ENCODE measurements at regions not wholly inside any gene's neighbourhood (a gene's known extent, or its start where the extent isn't known, plus 50 kb on each side); places are given as distances from the start of the nearest gene placed in this dataset.

GRCh38 chr6:65798280-65799014 is 91.4 kb upstream of the EYS start:
- Mint-ChIP-seq H3K36me3 (ENCODE audit: low read depth) (no peaks in the 10 kb centered on the region), H3K27me3 (ENCODE audit: low read depth) (no peaks in the 10 kb centered on the region), H3K4me1 (ENCODE audit: low read depth) (no peaks in the 10 kb centered on the region), H3K4me3 (ENCODE audit: unreplicated experiment) (no peak overlapping the region), H3K9me3 (ENCODE audit: low read depth) (no peaks in the 10 kb centered on the region), H3K27ac (ENCODE audit: unreplicated experiment) (no peak overlapping the region)
- DNase-seq (ENCODE audit: low spot score), result no peak
- TF ChIP-seq CTCF (IDR thresholded peaks at IDR 0.05), result no peak

GRCh38 chr6:65790666-65791065 is 83.6 kb upstream of the EYS start:
- Mint-ChIP-seq H3K36me3 (ENCODE audit: low read depth) (no peaks in the 10 kb centered on the region), H3K9me3 (ENCODE audit: low read depth) (peaks cover 6% of the 10 kb centered on the region), H3K4me3 (ENCODE audit: unreplicated experiment) (no peak overlapping the region), H3K27ac (ENCODE audit: unreplicated experiment) (no peak overlapping the region), H3K4me1 (ENCODE audit: low read depth) (no peaks in the 10 kb centered on the region), H3K27me3 (ENCODE audit: low read depth) (no peaks in the 10 kb centered on the region)
- DNase-seq (ENCODE audit: low spot score), result no peak
- TF ChIP-seq CTCF (IDR thresholded peaks at IDR 0.05), result no peak

GRCh38 chr6:65787787-65788186 is 80.8 kb upstream of the EYS start:
- peak; percentile 83 for DNase-seq (ENCODE audit: low spot score)
- H3K4me1 Mint-ChIP-seq (ENCODE audit: low read depth), result no peaks in the 10 kb centered on the region

GRCh38 chr6:65786815-65787214 is 79.8 kb upstream of the EYS start:
- DNase-seq (ENCODE audit: low spot score), result peak; percentile 56
- no peak for TF ChIP-seq CTCF (IDR thresholded peaks at IDR 0.05)
- H3K27me3 Mint-ChIP-seq (ENCODE audit: low read depth), result no peaks in the 10 kb centered on the region
- H3K27ac Mint-ChIP-seq (ENCODE audit: unreplicated experiment), result no peak overlapping the region
- H3K4me3 Mint-ChIP-seq (ENCODE audit: unreplicated experiment), result no peak overlapping the region
- H3K4me1 Mint-ChIP-seq (ENCODE audit: low read depth), result no peaks in the 10 kb centered on the region
- H3K36me3 Mint-ChIP-seq (ENCODE audit: low read depth), result no peaks in the 10 kb centered on the region
- peaks cover 6% of the 10 kb centered on the region for H3K9me3 Mint-ChIP-seq (ENCODE audit: low read depth)

More at GRCh38 chr6:65787787-65788186, 80.8 kb upstream of the EYS start:
- H3K27me3 Mint-ChIP-seq (ENCODE audit: low read depth), result no peaks in the 10 kb centered on the region
- TF ChIP-seq CTCF (IDR thresholded peaks at IDR 0.05), result no peak
- H3K4me3 Mint-ChIP-seq (ENCODE audit: unreplicated experiment), result no peak overlapping the region
- H3K27ac Mint-ChIP-seq (ENCODE audit: unreplicated experiment), result no peak overlapping the region
- H3K36me3 Mint-ChIP-seq (ENCODE audit: low read depth), result no peaks in the 10 kb centered on the region
- H3K9me3 Mint-ChIP-seq (ENCODE audit: low read depth), result peaks cover 6% of the 10 kb centered on the region

- Mint-ChIP-seq H3K36me3 (ENCODE audit: low read depth) (no peaks in the 10 kb centered on the region), H3K4me1 (ENCODE audit: low read depth) (no peaks in the 10 kb centered on the region), H3K27ac (ENCODE audit: unreplicated experiment) (no peak overlapping the region), H3K9me3 (ENCODE audit: low read depth) (peaks cover 8% of the 10 kb centered on the region), H3K27me3 (ENCODE audit: low read depth) (no peaks in the 10 kb centered on the region), H3K4me3 (ENCODE audit: unreplicated experiment) (no peak overlapping the region)
- TF ChIP-seq CTCF (IDR thresholded peaks at IDR 0.05), result no peak
- no peak for DNase-seq (ENCODE audit: low spot score)
Observed at GRCh38 chr6:65780691-65781090, 73.7 kb upstream of the EYS start.
